ENCODE measurements at regions not wholly inside any gene's neighbourhood (a gene's known extent, or its start where the extent isn't known, plus 50 kb on each side); places are given as distances from the start of the nearest gene placed in this dataset.

GRCh38 chr2:236940497-236940896 lies 145.2 kb upstream of the COPS8 start:
- TF ChIP-seq CTCF (IDR thresholded peaks at IDR 0.05; ENCODE audit: control extremely low read depth, extremely low read depth), result no peak
- 87 to 100% methylated on average over 1 of the region's 1 CpG for WGBS, 2 donors
- DNase-seq, result no peak

GRCh38 chr2:236940916-236941520 lies 144.7 kb upstream of the COPS8 start:
- Histone ChIP-seq H3K9me3 (ENCODE audit: control insufficient read depth in 4 of 4, insufficient read depth in 3 of 4, low read length in 3 of 4) (no peaks in the 10 kb centered on the region), H3K4me3 (no peak overlapping the region), H3K36me3 (ENCODE audit: control insufficient read depth in 4 of 4, insufficient read depth in 4 of 4, low read length in 4 of 4) (no peaks in the 10 kb centered on the region), H3K4me1 (ENCODE audit: control insufficient read depth in 5 of 5, insufficient read depth in 5 of 5, low read length in 5 of 5) (peaks cover 0 to 11% (median 1%) of the 10 kb centered on the region in 5 donors), H3K27ac (ENCODE audit: low read depth in 1 of 2, low read length in 1 of 2) (no peak overlapping the region), H3K9ac (ENCODE audit: insufficient read depth in 1 of 2, low read length in 2 of 2) (no peak overlapping the region), H3K27me3 (ENCODE audit: control insufficient read depth in 3 of 3, insufficient read depth in 3 of 3, low read length in 2 of 3) (peaks cover 0 to 8% (median 0%) of the 10 kb centered on the region in 3 donors)
- TF ChIP-seq CTCF (IDR thresholded peaks at IDR 0.05; ENCODE audit: control extremely low read depth, extremely low read depth), result no peak
- no peak for DNase-seq
- 34 to 45% methylated on average over 7 of the region's 7 CpGs for WGBS, 2 donors
- no peak for ATAC-seq (ENCODE audit: insufficient read depth, low FRiP score)

More at GRCh38 chr2:236940497-236940896, 145.2 kb upstream of the COPS8 start:
- H3K36me3 ChIP-seq (ENCODE audit: control insufficient read depth in 4 of 4, insufficient read depth in 4 of 4, low read length in 4 of 4), result no peaks in the 10 kb centered on the region
- H3K27me3 ChIP-seq (ENCODE audit: control insufficient read depth in 3 of 3, insufficient read depth in 3 of 3, low read length in 2 of 3), result peaks cover 0 to 8% (median 0%) of the 10 kb centered on the region in 3 donors
- H3K4me3 ChIP-seq, result no peak overlapping the region
- no peak for ATAC-seq (ENCODE audit: insufficient read depth, low FRiP score)
- no peak overlapping the region for H3K9ac ChIP-seq (ENCODE audit: insufficient read depth in 1 of 2, low read length in 2 of 2)
- H3K9me3 ChIP-seq (ENCODE audit: control insufficient read depth in 4 of 4, insufficient read depth in 3 of 4, low read length in 3 of 4), result no peaks in the 10 kb centered on the region
- H3K4me1 ChIP-seq (ENCODE audit: control insufficient read depth in 5 of 5, insufficient read depth in 5 of 5, low read length in 5 of 5), result peaks cover 0 to 11% (median 1%) of the 10 kb centered on the region in 5 donors
- H3K27ac ChIP-seq (ENCODE audit: low read depth in 1 of 2, low read length in 1 of 2), result no peak overlapping the region

GRCh38 chr2:236941551-236941950 lies 144.1 kb upstream of the COPS8 start:
- no peak for TF ChIP-seq CTCF (IDR thresholded peaks at IDR 0.05; ENCODE audit: control extremely low read depth, extremely low read depth)
- Histone ChIP-seq H3K9me3 (ENCODE audit: control insufficient read depth in 4 of 4, insufficient read depth in 3 of 4, low read length in 3 of 4) (no peaks in the 10 kb centered on the region), H3K27me3 (ENCODE audit: control insufficient read depth in 3 of 3, insufficient read depth in 3 of 3, low read length in 2 of 3) (peaks cover 0 to 8% (median 0%) of the 10 kb centered on the region in 3 donors), H3K36me3 (ENCODE audit: control insufficient read depth in 4 of 4, insufficient read depth in 4 of 4, low read length in 4 of 4) (no peaks in the 10 kb centered on the region), H3K4me1 (ENCODE audit: control insufficient read depth in 5 of 5, insufficient read depth in 5 of 5, low read length in 5 of 5) (peaks cover 0 to 11% (median 1%) of the 10 kb centered on the region in 5 donors), H3K27ac (ENCODE audit: low read depth in 1 of 2, low read length in 1 of 2) (no peak overlapping the region), H3K4me3 (no peak overlapping the region), H3K9ac (ENCODE audit: insufficient read depth in 1 of 2, low read length in 2 of 2) (no peak overlapping the region)
- no peak for DNase-seq
- no peak for ATAC-seq (ENCODE audit: insufficient read depth, low FRiP score)
- 75 to 76% methylated on average over 4 of the region's 4 CpGs for WGBS, 2 donors

- Histone ChIP-seq H3K9me3 (ENCODE audit: control insufficient read depth in 4 of 4, insufficient read depth in 3 of 4, low read length in 3 of 4) (no peaks in the 10 kb centered on the region), H3K9ac (ENCODE audit: insufficient read depth in 1 of 2, low read length in 2 of 2) (no peak overlapping the region), H3K4me3 (no peak overlapping the region), H3K27ac (ENCODE audit: low read depth in 1 of 2, low read length in 1 of 2) (no peak overlapping the region), H3K27me3 (ENCODE audit: control insufficient read depth in 3 of 3, insufficient read depth in 3 of 3, low read length in 2 of 3) (peaks cover 0 to 8% (median 0%) of the 10 kb centered on the region in 3 donors), H3K36me3 (ENCODE audit: control insufficient read depth in 4 of 4, insufficient read depth in 4 of 4, low read length in 4 of 4) (no peaks in the 10 kb centered on the region), H3K4me1 (ENCODE audit: control insufficient read depth in 5 of 5, insufficient read depth in 5 of 5, low read length in 5 of 5) (peaks cover 0 to 15% (median 5%) of the 10 kb centered on the region in 5 donors)
- no peak for TF ChIP-seq CTCF (IDR thresholded peaks at IDR 0.05; ENCODE audit: control extremely low read depth, extremely low read depth)
- ATAC-seq (ENCODE audit: insufficient read depth, low FRiP score), result no peak
- WGBS, 2 donors, result 58 to 77% methylated on average over 4 of the region's 4 CpGs
- DNase-seq, result no peak
Measured at GRCh38 chr2:236942554-236942953, 143.1 kb upstream of the COPS8 start.
